Testis (tissue), 2 donors: ENCODE measurements at regions not wholly inside any gene's neighbourhood (a gene's known extent, or its start where the extent isn't known, plus 50 kb on each side); places are given as distances from the start of the nearest gene placed in this dataset.

Source experiments
- POLR2A ChIP-seq: fragments of 450-650 bp; IDR thresholded peaks from one replicate; pipeline ENCODE4 v1.6.1; 2017; ENCODE audit warnings: antibody characterized with exemption, mild to moderate bottlenecking, moderate library complexity
- TF ChIP-seq, protein P1 (sequence below), 3 experiments: fragments of 450-650 bp in 2 of 3; fragments of 200-600 bp in 1 of 3; sonication (generic) in 1 of 3; IDR thresholded peaks; one replicate each; pipeline ENCODE4 v1.5.1; 2016 to 2019; ENCODE audit warnings: antibody characterized with exemption in 3 of 3, mild to moderate bottlenecking in 2 of 3, moderate library complexity in 1 of 3

DNA sequence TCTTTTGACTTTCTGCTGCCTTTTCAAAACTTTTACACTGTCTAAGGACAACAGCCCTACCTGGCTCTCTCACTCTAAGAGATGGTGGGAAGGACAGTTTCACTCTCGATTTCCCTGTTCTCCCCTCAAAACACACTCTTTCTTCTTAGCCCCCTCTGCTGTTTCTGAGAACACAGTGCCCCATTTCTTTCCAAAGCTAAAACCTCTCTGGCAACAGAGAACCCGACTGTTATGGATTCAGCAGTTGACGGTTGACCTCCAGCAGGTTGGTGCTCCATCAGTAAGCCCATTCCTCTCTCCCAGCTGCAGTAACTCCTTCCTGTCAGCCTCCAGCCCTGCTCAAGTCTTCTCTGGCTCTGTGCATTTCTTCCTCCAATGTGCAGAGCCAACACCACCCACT, 88.2 kb upstream of the ABCD3 start:
- TF ChIP-seq, protein P1, sequence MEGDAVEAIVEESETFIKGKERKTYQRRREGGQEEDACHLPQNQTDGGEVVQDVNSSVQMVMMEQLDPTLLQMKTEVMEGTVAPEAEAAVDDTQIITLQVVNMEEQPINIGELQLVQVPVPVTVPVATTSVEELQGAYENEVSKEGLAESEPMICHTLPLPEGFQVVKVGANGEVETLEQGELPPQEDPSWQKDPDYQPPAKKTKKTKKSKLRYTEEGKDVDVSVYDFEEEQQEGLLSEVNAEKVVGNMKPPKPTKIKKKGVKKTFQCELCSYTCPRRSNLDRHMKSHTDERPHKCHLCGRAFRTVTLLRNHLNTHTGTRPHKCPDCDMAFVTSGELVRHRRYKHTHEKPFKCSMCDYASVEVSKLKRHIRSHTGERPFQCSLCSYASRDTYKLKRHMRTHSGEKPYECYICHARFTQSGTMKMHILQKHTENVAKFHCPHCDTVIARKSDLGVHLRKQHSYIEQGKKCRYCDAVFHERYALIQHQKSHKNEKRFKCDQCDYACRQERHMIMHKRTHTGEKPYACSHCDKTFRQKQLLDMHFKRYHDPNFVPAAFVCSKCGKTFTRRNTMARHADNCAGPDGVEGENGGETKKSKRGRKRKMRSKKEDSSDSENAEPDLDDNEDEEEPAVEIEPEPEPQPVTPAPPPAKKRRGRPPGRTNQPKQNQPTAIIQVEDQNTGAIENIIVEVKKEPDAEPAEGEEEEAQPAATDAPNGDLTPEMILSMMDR (IDR thresholded peaks at IDR 0.05), result peak in 1 of 3 experiments; percentile 35
- TF ChIP-seq POLR2A, result no peak
